RPMI8226 (cell line): ENCODE measurements at regions not wholly inside any gene's neighbourhood (a gene's known extent, or its start where the extent isn't known, plus 50 kb on each side); places are given as distances from the start of the nearest gene placed in this dataset.
"Not testable (repeated sequence)": the region's sequence is repeated elsewhere in the genome, so short reads cannot be mapped to it uniquely, and the experiment has no call there.

Source experiments
- DNase-seq: peaks from one replicate; pipeline ENCODE4 v3.0.0-alpha.2; 2015

- DNase-seq, result no peak
These were observed 79.8 kb upstream of the ZPLD1 start for GRCh38 chr3:102354818-102355515.

- no peak for DNase-seq
These were observed 78.3 kb upstream of the ZPLD1 start for GRCh38 chr3:102356506-102356905.

- not testable (repeated sequence) for DNase-seq
These were observed 77.5 kb upstream of the ZPLD1 start for GRCh38 chr3:102357313-102357712.

GRCh38 chr3:102360183-102360860, 74.5 kb upstream of the ZPLD1 start:
- DNase-seq, result no peak

DNA sequence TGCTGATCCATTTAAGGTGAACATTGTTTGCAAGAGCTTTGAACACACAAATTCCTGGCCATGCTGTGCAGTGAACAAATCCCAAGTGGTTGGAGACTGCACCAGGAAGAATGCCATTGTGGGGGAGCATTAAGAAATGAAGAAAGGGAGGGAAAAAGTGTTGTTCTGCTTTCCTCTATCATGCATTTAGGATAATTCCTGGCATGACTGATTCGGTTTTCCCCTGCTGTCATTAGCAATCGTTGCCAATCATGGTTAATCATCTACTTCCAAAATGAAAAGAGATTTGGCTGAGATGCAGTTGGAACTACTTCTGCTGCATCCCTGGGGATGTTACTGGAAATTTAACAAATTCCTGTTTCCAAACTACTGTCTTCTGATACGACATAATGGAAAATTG, 73.7 kb upstream of the ZPLD1 start:
- no peak for DNase-seq

DNA sequence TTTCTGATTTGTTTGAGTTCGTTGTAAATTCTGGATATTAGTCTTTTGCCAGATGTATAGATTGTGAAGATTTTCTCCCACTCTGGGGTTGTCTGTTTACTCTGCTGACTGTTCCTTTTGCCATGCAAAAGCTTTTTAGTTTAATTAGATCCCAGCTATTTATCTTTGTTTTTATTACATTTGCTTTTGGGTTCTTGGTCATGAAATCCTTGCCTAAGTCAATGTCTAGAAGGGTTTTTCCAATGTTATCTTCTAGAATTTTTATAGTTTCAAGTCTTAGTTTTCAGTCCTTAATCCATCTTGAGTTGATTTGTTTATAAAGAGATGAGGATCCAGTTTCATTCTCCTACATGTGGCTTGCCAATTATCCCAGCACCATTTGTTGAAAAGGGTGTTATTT, 68.7 kb upstream of the ZPLD1 start:
- not testable (repeated sequence) for DNase-seq

DNA sequence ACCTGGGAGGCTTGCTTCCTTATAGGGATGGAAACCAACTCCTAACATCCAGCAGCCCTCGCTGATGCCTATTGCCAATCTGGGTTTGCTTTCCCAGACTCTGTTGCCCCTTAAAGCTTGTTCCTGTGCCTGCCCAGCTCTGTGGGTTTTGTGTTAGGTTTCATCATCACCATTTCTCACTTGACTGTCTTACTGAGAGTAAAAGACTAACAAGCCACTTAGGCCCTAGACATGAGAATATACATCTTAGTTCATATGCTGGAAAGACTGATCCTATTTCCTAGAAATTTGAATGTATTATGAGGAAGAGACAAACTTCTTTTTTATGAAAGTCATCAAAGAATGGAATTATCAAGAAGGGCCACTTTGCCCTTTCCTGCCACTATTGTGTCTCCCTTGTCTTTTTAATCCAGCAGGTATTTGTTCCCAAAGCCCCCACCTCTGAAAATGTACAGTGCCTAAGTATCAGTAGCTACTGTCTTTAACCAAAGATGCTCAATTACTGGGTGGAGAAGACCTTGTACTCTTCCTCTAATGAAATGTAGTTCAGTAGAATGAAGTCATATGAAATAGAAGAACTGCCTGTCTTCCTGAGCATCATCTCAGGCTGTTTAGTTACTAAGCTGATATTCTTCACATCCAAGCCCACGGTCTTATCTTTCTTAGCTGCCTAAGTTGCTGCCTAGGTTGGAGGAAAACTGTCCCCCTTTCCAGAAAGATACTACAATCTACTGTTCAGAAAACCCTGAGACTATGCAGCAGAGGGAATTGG, 59.8 kb upstream of the ZPLD1 start:
- DNase-seq, result no peak

GRCh38 chr3:102378216-102378615, 56.6 kb upstream of the ZPLD1 start:
- DNase-seq, result no peak

GRCh38 chr3:102382201-102382600, 52.6 kb upstream of the ZPLD1 start:
- DNase-seq, result not testable (repeated sequence)
